ENCODE measurements at regions not wholly inside any gene's neighbourhood (a gene's known extent, or its start where the extent isn't known, plus 50 kb on each side); places are given as distances from the start of the nearest gene placed in this dataset.
"Not testable (repeated sequence)": the region's sequence is repeated elsewhere in the genome, so short reads cannot be mapped to it uniquely, and the experiment has no call there.

GRCh38 chr2:194464964-194465638 lies 1191.9 kb upstream of the SLC39A10 start:
- Histone ChIP-seq H4K20me1 (ENCODE audit: insufficient read depth, low read length, poor library complexity, severe bottlenecking) (no peaks in the 10 kb centered on the region), H3K9me2 (replicated peaks; ENCODE audit: low read depth, low read length) (no peaks in the 10 kb centered on the region), H3K4me3 (ENCODE audit: low read length, poor library complexity, severe bottlenecking) (no peak overlapping the region), H3K4me2 (ENCODE audit: low read depth, low read length, poor library complexity, severe bottlenecking) (no peak overlapping the region), H2AFZ (ENCODE audit: low read length) (no peak overlapping the region), H3K4me1 (ENCODE audit: insufficient read depth, low read length, poor library complexity, severe bottlenecking) (no peaks in the 10 kb centered on the region), H3K9me3 (ENCODE audit: insufficient read depth, low read depth, low read length) (no peaks in the 10 kb centered on the region), H3K79me2 (ENCODE audit: insufficient read depth, low read length) (no peaks in the 10 kb centered on the region), H3F3A (ENCODE audit: low read depth) (no peaks in the 10 kb centered on the region), H3K27me3 (ENCODE audit: insufficient read depth, low read length, poor library complexity, severe bottlenecking) (no peaks in the 10 kb centered on the region), H3K36me3 (ENCODE audit: insufficient read depth, low read length) (no peaks in the 10 kb centered on the region), H3K9ac (ENCODE audit: low read depth, low read length, poor library complexity, severe bottlenecking) (no peak overlapping the region)
- TF ChIP-seq CTCF (conservative IDR thresholded peaks at IDR 0.05; ENCODE audit: low read length), result no peak
- TF ChIP-seq EZH2phosphoT487 (IDR thresholded peaks at IDR 0.05; ENCODE audit: borderline replicate concordance), result no peak

- H3K36me3 ChIP-seq (ENCODE audit: insufficient read depth, low read length), result not testable (repeated sequence)
Observed at GRCh38 chr2:194462883-194463282, 1194.1 kb upstream of the SLC39A10 start.

GRCh38 chr2:194455358-194455757 lies 1201.7 kb upstream of the SLC39A10 start:
- Histone ChIP-seq H3K4me1 (ENCODE audit: insufficient read depth, low read length, poor library complexity, severe bottlenecking) (no peaks in the 10 kb centered on the region), H3F3A (ENCODE audit: low read depth) (no peaks in the 10 kb centered on the region), H3K4me2 (ENCODE audit: low read depth, low read length, poor library complexity, severe bottlenecking) (no peak overlapping the region), H3K9ac (ENCODE audit: low read depth, low read length, poor library complexity, severe bottlenecking) (no peak overlapping the region), H3K9me2 (replicated peaks; ENCODE audit: low read depth, low read length) (no peaks in the 10 kb centered on the region), H3K27me3 (ENCODE audit: insufficient read depth, low read length, poor library complexity, severe bottlenecking) (no peaks in the 10 kb centered on the region), H3K79me2 (ENCODE audit: insufficient read depth, low read length) (no peaks in the 10 kb centered on the region), H4K20me1 (ENCODE audit: insufficient read depth, low read length, poor library complexity, severe bottlenecking) (no peaks in the 10 kb centered on the region), H3K36me3 (ENCODE audit: insufficient read depth, low read length) (no peaks in the 10 kb centered on the region), H3K4me3 (ENCODE audit: low read length, poor library complexity, severe bottlenecking) (no peak overlapping the region), H2AFZ (ENCODE audit: low read length) (no peak overlapping the region), H3K9me3 (ENCODE audit: insufficient read depth, low read depth, low read length) (no peaks in the 10 kb centered on the region)
- TF ChIP-seq EZH2phosphoT487 (IDR thresholded peaks at IDR 0.05; ENCODE audit: borderline replicate concordance) (no peak), CTCF (conservative IDR thresholded peaks at IDR 0.05; ENCODE audit: low read length) (no peak)

More at GRCh38 chr2:194462883-194463282, 1194.1 kb upstream of the SLC39A10 start:
- H3K4me2 ChIP-seq (ENCODE audit: low read depth, low read length, poor library complexity, severe bottlenecking); H3F3A ChIP-seq (ENCODE audit: low read depth); H3K79me2 ChIP-seq (ENCODE audit: insufficient read depth, low read length); H3K9me2 ChIP-seq (replicated peaks; ENCODE audit: low read depth, low read length); H3K9ac ChIP-seq (ENCODE audit: low read depth, low read length, poor library complexity, severe bottlenecking); H3K4me3 ChIP-seq (ENCODE audit: low read length, poor library complexity, severe bottlenecking); H3K9me3 ChIP-seq (ENCODE audit: insufficient read depth, low read depth, low read length); H3K4me1 ChIP-seq (ENCODE audit: insufficient read depth, low read length, poor library complexity, severe bottlenecking); H3K27me3 ChIP-seq (ENCODE audit: insufficient read depth, low read length, poor library complexity, severe bottlenecking); H4K20me1 ChIP-seq (ENCODE audit: insufficient read depth, low read length, poor library complexity, severe bottlenecking); H2AFZ ChIP-seq (ENCODE audit: low read length): not testable (repeated sequence)

GRCh38 chr2:194452504-194452903 lies 1204.5 kb upstream of the SLC39A10 start:
- no peak overlapping the region for H3K9ac ChIP-seq (ENCODE audit: low read depth, low read length, poor library complexity, severe bottlenecking)
- TF ChIP-seq EZH2phosphoT487 (IDR thresholded peaks at IDR 0.05; ENCODE audit: borderline replicate concordance) (no peak), CTCF (conservative IDR thresholded peaks at IDR 0.05; ENCODE audit: low read length) (no peak)
- no peaks in the 10 kb centered on the region for H3K9me3 ChIP-seq (ENCODE audit: insufficient read depth, low read depth, low read length)
- no peaks in the 10 kb centered on the region for H3K27me3 ChIP-seq (ENCODE audit: insufficient read depth, low read length, poor library complexity, severe bottlenecking)
- no peaks in the 10 kb centered on the region for H3K9me2 ChIP-seq (replicated peaks; ENCODE audit: low read depth, low read length)
- H3F3A ChIP-seq (ENCODE audit: low read depth), result no peaks in the 10 kb centered on the region
- H3K4me1 ChIP-seq (ENCODE audit: insufficient read depth, low read length, poor library complexity, severe bottlenecking), result no peaks in the 10 kb centered on the region
- no peaks in the 10 kb centered on the region for H3K36me3 ChIP-seq (ENCODE audit: insufficient read depth, low read length)
- H2AFZ ChIP-seq (ENCODE audit: low read length), result no peak overlapping the region
- H4K20me1 ChIP-seq (ENCODE audit: insufficient read depth, low read length, poor library complexity, severe bottlenecking), result no peaks in the 10 kb centered on the region
- no peak overlapping the region for H3K4me2 ChIP-seq (ENCODE audit: low read depth, low read length, poor library complexity, severe bottlenecking)
- H3K4me3 ChIP-seq (ENCODE audit: low read length, poor library complexity, severe bottlenecking), result no peak overlapping the region
- no peaks in the 10 kb centered on the region for H3K79me2 ChIP-seq (ENCODE audit: insufficient read depth, low read length)
